ENCODE measurements at regions not wholly inside any gene's neighbourhood (a gene's known extent, or its start where the extent isn't known, plus 50 kb on each side); places are given as distances from the start of the nearest gene placed in this dataset.

GRCh38 chr15:93422476-93422875, 333.5 kb upstream of the RGMA start:
- TF ChIP-seq CTCF (IDR thresholded peaks at IDR 0.05) (no peak), PREB (CRISPR knock-in tag; IDR thresholded peaks at IDR 0.05; ENCODE audit: borderline replicate concordance) (no peak), USF2 (CRISPR knock-in tag; IDR thresholded peaks at IDR 0.05) (no peak)
